ENCODE measurements at regions not wholly inside any gene's neighbourhood (a gene's known extent, or its start where the extent isn't known, plus 50 kb on each side); places are given as distances from the start of the nearest gene placed in this dataset.

GRCh38 chr15:62579842-62580241, 414.8 kb upstream of the C2CD4B start:
- no peak for DNase-seq (ENCODE audit: low read depth)

GRCh38 chr15:62582580-62582979, 417.5 kb upstream of the C2CD4B start:
- DNase-seq (ENCODE audit: low read depth) = no peak

GRCh38 chr15:62584301-62585235, 419.5 kb upstream of the C2CD4B start:
- no peak for DNase-seq (ENCODE audit: low read depth)

DNA sequence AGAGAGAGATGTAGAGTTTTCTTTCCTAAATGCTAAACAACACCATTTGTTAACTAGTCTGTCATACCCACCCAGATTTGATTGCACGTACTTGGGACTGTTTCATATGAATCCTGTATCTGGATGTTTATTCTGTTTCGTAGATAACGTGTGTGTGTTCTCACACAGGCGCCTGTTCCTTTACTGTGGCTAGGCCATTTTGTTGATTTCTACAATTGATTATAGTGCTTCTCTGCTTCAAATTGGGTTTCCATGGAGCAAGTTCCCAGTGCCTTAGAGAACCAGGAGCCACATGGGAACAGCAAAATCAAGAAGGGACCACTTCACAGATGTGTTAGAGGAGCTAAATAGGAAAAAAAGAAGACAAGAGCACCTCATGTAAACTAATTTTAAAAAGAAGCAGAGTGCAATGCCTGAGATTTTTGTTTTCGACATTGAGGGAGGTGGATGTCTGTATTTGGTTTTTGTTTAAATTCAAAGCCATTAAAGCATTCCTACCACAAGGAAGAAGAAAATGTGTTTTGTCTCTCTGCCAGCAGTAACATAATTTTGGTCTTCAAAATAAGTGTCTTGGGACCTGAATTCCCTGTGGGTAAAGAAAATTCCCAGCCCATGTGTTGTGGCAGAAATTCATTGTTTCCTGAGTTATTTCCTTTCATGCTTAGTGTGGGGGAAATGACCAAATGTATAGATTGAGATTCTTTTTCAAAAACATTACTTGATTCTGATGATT, 424.0 kb upstream of the C2CD4B start:
- DNase-seq (ENCODE audit: low read depth) = no peak

GRCh38 chr15:62591842-62592838, 427.1 kb upstream of the C2CD4B start:
- no peak for DNase-seq (ENCODE audit: low read depth)

DNA sequence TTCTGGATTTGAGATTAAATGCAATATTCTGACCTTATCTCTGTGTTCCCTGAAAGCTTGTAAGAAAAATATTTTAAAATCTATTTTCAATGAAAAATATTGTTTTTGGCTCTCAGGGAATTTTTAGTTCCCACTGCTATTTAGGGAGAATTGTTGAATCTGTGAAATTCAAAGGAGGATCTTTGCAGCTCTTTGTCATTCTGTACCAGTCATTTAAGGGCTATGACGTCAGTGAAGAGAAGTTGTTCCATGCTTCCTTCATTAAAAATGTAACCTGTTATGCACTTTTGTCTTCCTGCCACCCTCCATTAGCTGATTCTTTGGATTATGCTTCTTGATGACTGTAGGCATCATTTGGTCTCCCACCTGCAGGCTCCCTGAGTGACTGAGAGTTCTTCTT, 427.8 kb upstream of the C2CD4B start:
- DNase-seq (ENCODE audit: low read depth) = no peak

GRCh38 chr15:62593681-62594399, 428.8 kb upstream of the C2CD4B start:
- no peak for DNase-seq (ENCODE audit: low read depth)

DNA sequence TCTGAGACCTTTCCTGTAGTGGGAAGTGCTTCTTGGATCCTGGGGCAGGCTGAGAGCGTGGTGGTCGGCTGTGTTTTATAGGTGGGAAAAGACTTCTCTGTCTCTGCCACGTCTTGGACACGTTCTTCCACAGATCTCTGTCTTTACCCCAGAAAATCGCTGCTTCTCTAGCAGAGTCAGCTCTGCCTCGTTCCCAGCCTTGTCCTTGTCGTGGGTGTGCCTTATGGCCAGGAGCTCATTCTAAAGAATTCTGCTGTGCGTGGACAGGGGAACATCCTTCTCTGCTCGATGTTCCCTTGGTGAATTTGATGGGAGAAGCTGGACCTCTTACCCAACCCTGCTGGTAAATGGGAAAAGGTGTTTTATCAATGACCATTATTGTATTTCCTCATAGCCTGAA, 433.1 kb upstream of the C2CD4B start:
- DNase-seq (ENCODE audit: low read depth) = no peak

GRCh38 chr15:62599791-62600777, 435.0 kb upstream of the C2CD4B start:
- no peak for DNase-seq (ENCODE audit: low read depth)

DNA sequence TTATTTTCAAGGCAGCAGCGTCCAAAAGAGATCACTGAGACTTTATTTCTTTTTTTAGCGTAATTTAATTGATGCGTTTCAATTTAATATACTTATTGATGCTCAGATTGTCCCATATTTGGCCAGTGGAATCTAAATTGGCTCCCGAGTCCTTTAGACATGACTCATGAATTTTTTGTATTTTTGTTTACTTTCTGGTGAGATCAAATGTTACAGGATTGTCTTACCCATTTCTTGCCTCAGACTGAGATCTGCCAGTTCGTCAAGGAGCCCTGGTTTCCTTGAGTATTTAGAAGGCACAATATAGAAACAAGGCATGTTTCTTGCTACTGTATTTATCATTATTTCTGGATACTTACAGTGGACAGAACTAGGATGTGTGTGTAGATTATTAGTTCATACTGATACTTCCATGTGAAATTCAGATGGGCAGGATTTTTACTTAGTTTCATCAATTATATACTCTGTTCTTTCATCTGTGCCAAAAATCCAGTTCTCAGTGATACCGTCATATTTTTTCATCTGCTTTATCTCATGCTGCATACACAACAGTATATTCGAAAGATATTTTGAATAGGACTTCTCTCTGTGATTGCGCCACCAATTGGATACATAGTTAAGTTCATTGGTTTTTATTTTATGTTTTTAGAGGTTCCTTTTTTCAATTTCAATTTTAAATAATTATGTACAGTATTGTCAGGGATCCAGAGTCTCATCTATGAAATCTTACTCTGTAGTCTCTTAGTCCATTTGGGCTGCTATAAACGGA, 436.9 kb upstream of the C2CD4B start:
- no peak for DNase-seq (ENCODE audit: low read depth)

DNA sequence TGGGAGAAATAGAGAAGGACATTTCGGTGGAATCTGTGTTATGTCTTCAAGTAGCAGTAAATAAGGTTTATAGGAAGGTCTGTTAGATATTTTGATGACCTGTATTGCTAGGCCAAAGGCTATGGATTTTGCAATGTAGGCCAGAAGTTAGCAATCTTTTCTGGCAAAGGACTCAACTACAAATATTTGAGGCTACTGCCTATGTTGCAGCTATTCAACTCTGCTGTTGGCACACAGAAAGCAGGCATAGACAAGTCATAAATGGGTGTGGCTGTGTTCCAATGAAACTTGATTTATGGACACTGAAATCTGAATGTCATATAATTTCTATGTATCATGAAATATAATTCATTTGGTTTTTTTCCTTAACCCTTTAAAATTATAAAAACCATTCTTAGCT, 438.7 kb upstream of the C2CD4B start:
- DNase-seq (ENCODE audit: low read depth) = no peak

- no peak for DNase-seq (ENCODE audit: low read depth)
These were observed 437.3 kb upstream of the TPM1 start for GRCh38 chr15:62605282-62605681.

DNA sequence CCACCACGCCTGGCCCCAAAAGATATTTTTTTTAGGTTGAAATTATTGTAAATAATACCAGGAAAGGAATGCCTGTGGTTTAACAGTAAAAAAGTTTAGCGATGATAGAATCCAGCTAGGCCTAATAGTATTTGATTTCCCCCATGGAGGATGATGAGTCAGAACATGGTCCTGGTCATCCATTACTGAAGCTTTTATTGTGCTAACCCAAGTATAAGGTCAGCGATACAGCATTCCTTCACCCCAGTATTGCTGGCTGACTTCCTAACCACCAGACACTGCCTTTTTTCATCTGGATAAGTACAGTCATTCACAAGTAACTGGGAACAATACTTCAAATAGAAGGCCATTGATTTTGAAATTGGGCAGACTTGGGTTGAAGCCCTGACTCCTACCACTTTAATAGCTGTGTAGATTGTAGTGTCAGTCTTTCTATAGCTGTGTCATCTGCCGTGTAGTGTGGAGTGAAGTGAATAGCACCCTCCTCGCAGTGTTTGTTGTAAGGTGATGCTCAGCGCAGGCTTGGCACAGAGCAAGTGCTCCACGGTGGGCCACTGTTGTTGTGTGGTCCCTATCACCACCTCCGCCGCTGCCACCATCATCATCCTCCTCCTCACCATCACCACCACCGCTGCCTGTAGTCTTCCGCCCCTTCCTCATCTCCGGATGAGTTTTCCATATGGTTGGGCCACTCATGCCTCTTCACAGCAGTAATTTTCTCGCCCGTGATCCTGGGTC, 436.0 kb upstream of the TPM1 start:
- DNase-seq (ENCODE audit: low read depth) = no peak

GRCh38 chr15:62607114-62607462, 435.5 kb upstream of the TPM1 start:
- DNase-seq (ENCODE audit: low read depth) = no peak

- DNase-seq (ENCODE audit: low read depth) = no peak
These were observed 434.9 kb upstream of the TPM1 start for GRCh38 chr15:62607643-62608042.

- no peak for DNase-seq (ENCODE audit: low read depth)
These were observed 434.2 kb upstream of the TPM1 start for GRCh38 chr15:62608369-62608768.

DNA sequence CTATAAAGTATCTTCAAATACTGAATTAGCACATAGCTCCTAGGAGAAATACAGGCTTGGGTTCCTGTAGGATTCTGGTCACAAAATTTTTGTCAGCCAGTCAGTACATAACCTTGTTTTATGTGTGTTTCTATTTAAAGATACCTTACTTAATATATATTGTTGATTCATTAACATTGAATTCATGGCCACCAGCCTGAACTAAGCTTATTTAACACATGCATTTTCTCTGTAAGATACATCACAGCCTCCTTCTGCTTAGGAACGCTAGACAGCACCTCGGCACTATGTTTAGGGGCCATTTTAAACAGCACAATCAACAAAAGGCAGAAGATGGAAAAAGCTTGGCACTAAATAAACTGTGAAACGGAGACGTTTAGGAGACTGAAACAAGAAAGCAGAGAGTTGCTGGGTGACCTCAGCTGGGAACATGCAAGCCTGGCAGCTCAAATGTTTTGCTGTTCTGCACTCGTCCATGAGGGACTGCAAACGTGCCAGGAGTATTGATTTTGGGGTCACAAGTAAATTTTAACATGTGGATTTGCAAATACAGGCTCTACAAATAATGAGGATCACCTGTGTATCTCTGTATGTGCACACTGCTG, 432.2 kb upstream of the TPM1 start:
- DNase-seq (ENCODE audit: low read depth) = no peak

DNA sequence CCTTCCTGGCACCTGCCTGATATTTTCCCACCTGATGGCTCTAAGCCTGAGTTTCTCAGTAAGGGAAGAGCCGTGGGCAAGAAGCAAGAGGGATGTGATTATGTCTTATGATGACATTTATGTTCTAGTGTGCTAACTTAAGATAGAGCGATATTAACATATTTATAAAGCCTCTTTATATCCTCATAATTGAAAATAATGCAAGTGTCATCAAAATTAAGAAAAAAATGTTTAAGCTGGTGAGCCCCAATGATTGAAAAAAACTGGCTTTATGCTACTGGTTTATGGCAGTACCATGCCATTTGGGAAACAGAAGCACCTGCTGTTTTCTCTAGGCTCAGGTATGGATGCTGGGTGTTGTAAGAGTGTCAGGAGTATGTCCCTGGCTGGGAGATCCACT, 431.5 kb upstream of the TPM1 start:
- DNase-seq (ENCODE audit: low read depth) = no peak
